ENCODE measurements at regions not wholly inside any gene's neighbourhood (a gene's known extent, or its start where the extent isn't known, plus 50 kb on each side); places are given as distances from the start of the nearest gene placed in this dataset.

DNA sequence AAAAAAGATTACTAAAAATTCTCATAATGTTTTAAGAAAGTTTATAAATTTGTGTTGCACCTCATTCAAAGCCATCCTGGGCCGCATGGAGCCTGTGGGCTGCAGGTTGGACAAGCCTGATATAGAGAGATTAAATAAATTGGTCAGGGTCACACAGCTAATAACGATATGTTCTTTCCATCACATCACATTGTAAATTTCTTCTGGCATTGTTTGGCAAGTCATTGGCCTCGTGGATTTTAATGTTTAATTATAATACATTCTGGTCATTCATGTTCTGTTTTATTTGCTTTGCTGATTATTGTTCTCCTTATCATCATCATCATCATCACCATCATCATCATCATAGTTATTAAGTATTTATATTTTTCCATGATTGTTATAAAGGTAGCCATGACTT, 157.3 kb downstream of the DIO2 start:
- TF ChIP-seq, protein P1, sequence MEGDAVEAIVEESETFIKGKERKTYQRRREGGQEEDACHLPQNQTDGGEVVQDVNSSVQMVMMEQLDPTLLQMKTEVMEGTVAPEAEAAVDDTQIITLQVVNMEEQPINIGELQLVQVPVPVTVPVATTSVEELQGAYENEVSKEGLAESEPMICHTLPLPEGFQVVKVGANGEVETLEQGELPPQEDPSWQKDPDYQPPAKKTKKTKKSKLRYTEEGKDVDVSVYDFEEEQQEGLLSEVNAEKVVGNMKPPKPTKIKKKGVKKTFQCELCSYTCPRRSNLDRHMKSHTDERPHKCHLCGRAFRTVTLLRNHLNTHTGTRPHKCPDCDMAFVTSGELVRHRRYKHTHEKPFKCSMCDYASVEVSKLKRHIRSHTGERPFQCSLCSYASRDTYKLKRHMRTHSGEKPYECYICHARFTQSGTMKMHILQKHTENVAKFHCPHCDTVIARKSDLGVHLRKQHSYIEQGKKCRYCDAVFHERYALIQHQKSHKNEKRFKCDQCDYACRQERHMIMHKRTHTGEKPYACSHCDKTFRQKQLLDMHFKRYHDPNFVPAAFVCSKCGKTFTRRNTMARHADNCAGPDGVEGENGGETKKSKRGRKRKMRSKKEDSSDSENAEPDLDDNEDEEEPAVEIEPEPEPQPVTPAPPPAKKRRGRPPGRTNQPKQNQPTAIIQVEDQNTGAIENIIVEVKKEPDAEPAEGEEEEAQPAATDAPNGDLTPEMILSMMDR (conservative IDR thresholded peaks at IDR 0.05 in 1 of 2, IDR thresholded peaks at IDR 0.05 in 1 of 2; ENCODE audit: low read depth in 1 of 2, low read length in 2 of 2) = no peak
- no peak for TF ChIP-seq EZH2 (IDR thresholded peaks at IDR 0.05; ENCODE audit: low read length, missing control alignments)

Measured in fibroblast of lung (primary cell).